ENCODE measurements at regions not wholly inside any gene's neighbourhood (a gene's known extent, or its start where the extent isn't known, plus 50 kb on each side); places are given as distances from the start of the nearest gene placed in this dataset.

- Mint-ChIP-seq H3K36me3 (ENCODE audit: low read depth) (no peaks in the 10 kb centered on the region), H3K9me3 (no peaks in the 10 kb centered on the region), H3K27me3 (ENCODE audit: low read depth, poor library complexity) (no peaks in the 10 kb centered on the region), H3K27ac (no peak overlapping the region), H3K4me1 (no peaks in the 10 kb centered on the region), H3K4me3 (no peak overlapping the region)
- no peak for TF ChIP-seq CTCF (IDR thresholded peaks at IDR 0.05)
- no peak for DNase-seq
Measured at GRCh38 chr13:86882835-86883234, 788.3 kb upstream of the SLITRK5 start.

GRCh38 chr13:86892330-86892729, 778.8 kb upstream of the SLITRK5 start:
- no peak for DNase-seq
- no peak for TF ChIP-seq CTCF (IDR thresholded peaks at IDR 0.05)

GRCh38 chr13:86900906-86901305, 770.3 kb upstream of the SLITRK5 start:
- H3K36me3 Mint-ChIP-seq (ENCODE audit: low read depth), result no peaks in the 10 kb centered on the region
- no peak overlapping the region for H3K4me3 Mint-ChIP-seq
- no peaks in the 10 kb centered on the region for H3K27me3 Mint-ChIP-seq (ENCODE audit: low read depth, poor library complexity)
- no peak for TF ChIP-seq CTCF (IDR thresholded peaks at IDR 0.05)
- no peaks in the 10 kb centered on the region for H3K4me1 Mint-ChIP-seq
- no peak overlapping the region for H3K27ac Mint-ChIP-seq
- no peaks in the 10 kb centered on the region for H3K9me3 Mint-ChIP-seq
- DNase-seq, result no peak

More at GRCh38 chr13:86892330-86892729, 778.8 kb upstream of the SLITRK5 start:
- H3K4me1 Mint-ChIP-seq, result no peaks in the 10 kb centered on the region
- no peaks in the 10 kb centered on the region for H3K36me3 Mint-ChIP-seq (ENCODE audit: low read depth)
- H3K4me3 Mint-ChIP-seq, result no peak overlapping the region
- H3K27me3 Mint-ChIP-seq (ENCODE audit: low read depth, poor library complexity), result no peaks in the 10 kb centered on the region
- no peaks in the 10 kb centered on the region for H3K9me3 Mint-ChIP-seq
- H3K27ac Mint-ChIP-seq, result no peak overlapping the region

GRCh38 chr13:86906127-86906874, 764.9 kb upstream of the SLITRK5 start:
- Mint-ChIP-seq H3K4me3 (no peak overlapping the region), H3K27me3 (ENCODE audit: low read depth, poor library complexity) (no peaks in the 10 kb centered on the region), H3K9me3 (no peaks in the 10 kb centered on the region), H3K4me1 (peaks cover 10% of the 10 kb centered on the region), H3K27ac (no peak overlapping the region), H3K36me3 (ENCODE audit: low read depth) (no peaks in the 10 kb centered on the region)
- no peak for TF ChIP-seq CTCF (IDR thresholded peaks at IDR 0.05)
- no peak for DNase-seq

GRCh38 chr13:86907156-86907555, 764.0 kb upstream of the SLITRK5 start:
- H3K27ac Mint-ChIP-seq, result no peak overlapping the region
- TF ChIP-seq CTCF (IDR thresholded peaks at IDR 0.05), result no peak
- H3K4me3 Mint-ChIP-seq, result no peak overlapping the region
- H3K4me1 Mint-ChIP-seq, result peaks cover 10% of the 10 kb centered on the region
- no peak for DNase-seq
- H3K36me3 Mint-ChIP-seq (ENCODE audit: low read depth), result no peaks in the 10 kb centered on the region
- no peaks in the 10 kb centered on the region for H3K9me3 Mint-ChIP-seq
- H3K27me3 Mint-ChIP-seq (ENCODE audit: low read depth, poor library complexity), result no peaks in the 10 kb centered on the region

GRCh38 chr13:86909318-86909717, 761.9 kb upstream of the SLITRK5 start:
- no peak overlapping the region for H3K27ac Mint-ChIP-seq
- peaks cover 10% of the 10 kb centered on the region for H3K4me1 Mint-ChIP-seq
- no peak for DNase-seq
- peaks cover under 1% of the 10 kb centered on the region for H3K9me3 Mint-ChIP-seq
- no peaks in the 10 kb centered on the region for H3K27me3 Mint-ChIP-seq (ENCODE audit: low read depth, poor library complexity)
- H3K4me3 Mint-ChIP-seq, result no peak overlapping the region
- TF ChIP-seq CTCF (IDR thresholded peaks at IDR 0.05), result no peak
- H3K36me3 Mint-ChIP-seq (ENCODE audit: low read depth), result no peaks in the 10 kb centered on the region
